ENCODE measurements at regions not wholly inside any gene's neighbourhood (a gene's known extent, or its start where the extent isn't known, plus 50 kb on each side); places are given as distances from the start of the nearest gene placed in this dataset.
A peak's percentile ranks its signal among the peaks of the same experiment; 100 is the strongest.

- H3K4me3 ChIP-seq = no peak overlapping the region
- no peak for DNase-seq
- peak overlapping the region in 1 of 4 donors; percentile 17 for H3K27ac ChIP-seq
- no peaks in the 10 kb centered on the region for H3K9me3 ChIP-seq
- H3K36me3 ChIP-seq = no peaks in the 10 kb centered on the region
- intact Hi-C loops (cut with DNase I) = no loop called here
- 64 to 73% methylated on average over 6 of the region's 6 CpGs for WGBS, 2 donors
- no peaks in the 10 kb centered on the region for H3K27me3 ChIP-seq
- H3K4me1 ChIP-seq = no peaks in the 10 kb centered on the region
- no peak for TF ChIP-seq CTCF (IDR thresholded peaks at IDR 0.05)
- TF ChIP-seq POLR2A (IDR thresholded peaks at IDR 0.05) = no peak
These were observed 285.0 kb downstream of the SQOR start for GRCh38 chr15:45919806-45920205.

GRCh38 chr15:45921376-45921775 lies 286.5 kb downstream of the SQOR start:
- H3K27ac ChIP-seq = no peak overlapping the region
- TF ChIP-seq POLR2A (IDR thresholded peaks at IDR 0.05) (no peak), CTCF (IDR thresholded peaks at IDR 0.05) (no peak)
- 24 to 26% methylated on average over 4 of the region's 4 CpGs for WGBS, 2 donors
- intact Hi-C loops (cut with DNase I) = no loop called here
- DNase-seq = no peak
- H3K4me1 ChIP-seq = no peaks in the 10 kb centered on the region
- H3K4me3 ChIP-seq = no peak overlapping the region
- H3K27me3 ChIP-seq = no peaks in the 10 kb centered on the region
- no peaks in the 10 kb centered on the region for H3K9me3 ChIP-seq
- no peaks in the 10 kb centered on the region for H3K36me3 ChIP-seq

GRCh38 chr15:45921978-45922377 lies 287.1 kb downstream of the SQOR start:
- Histone ChIP-seq H3K36me3 (no peaks in the 10 kb centered on the region), H3K4me1 (no peaks in the 10 kb centered on the region), H3K27ac (no peak overlapping the region), H3K9me3 (no peaks in the 10 kb centered on the region), H3K27me3 (no peaks in the 10 kb centered on the region), H3K4me3 (no peak overlapping the region)
- no peak for DNase-seq
- TF ChIP-seq POLR2A (IDR thresholded peaks at IDR 0.05) (no peak), CTCF (IDR thresholded peaks at IDR 0.05) (no peak)
- WGBS, 2 donors = 50 to 54% methylated on average over 1 to 2 of the region's 2 CpGs
- intact Hi-C loops (cut with DNase I) = no loop called here

GRCh38 chr15:45941367-45941766 lies 306.5 kb downstream of the SQOR start:
- DNase-seq = no peak
- intact Hi-C loops (cut with DNase I) = no loop called here
- Histone ChIP-seq H3K36me3 (no peaks in the 10 kb centered on the region), H3K27me3 (peaks cover 0 to 7% (median 0%) of the 10 kb centered on the region in 4 donors), H3K9me3 (no peaks in the 10 kb centered on the region), H3K4me3 (no peak overlapping the region), H3K27ac (no peak overlapping the region), H3K4me1 (no peaks in the 10 kb centered on the region)
- 89 to 90% methylated on average over 5 of the region's 5 CpGs for WGBS, 2 donors
- no peak for TF ChIP-seq CTCF (IDR thresholded peaks at IDR 0.05)
- no peak for TF ChIP-seq POLR2A (IDR thresholded peaks at IDR 0.05)

- TF ChIP-seq POLR2A (IDR thresholded peaks at IDR 0.05) (no peak), CTCF (IDR thresholded peaks at IDR 0.05) (no peak)
- H3K27ac ChIP-seq = no peak overlapping the region
- H3K4me3 ChIP-seq = no peak overlapping the region
- H3K9me3 ChIP-seq = no peaks in the 10 kb centered on the region
- H3K4me1 ChIP-seq = no peaks in the 10 kb centered on the region
- H3K27me3 ChIP-seq = peaks cover 0 to 11% (median 0%) of the 10 kb centered on the region in 4 donors
- WGBS, 2 donors = 31 to 34% methylated on average over 4 of the region's 4 CpGs
- intact Hi-C loops (cut with DNase I) = no loop called here
- DNase-seq = no peak
- no peaks in the 10 kb centered on the region for H3K36me3 ChIP-seq
These were observed 308.4 kb downstream of the SQOR start for GRCh38 chr15:45943240-45943639.

Data from esophagus squamous epithelium (tissue), 5 donors.